KG1 (cell line): ENCODE measurements at regions not wholly inside any gene's neighbourhood (a gene's known extent, or its start where the extent isn't known, plus 50 kb on each side); places are given as distances from the start of the nearest gene placed in this dataset.

Experiments used
- DNase-seq: peaks from one replicate; lab custom pipeline; 2025; lab: John Stamatoyannopoulos, UW

- no peak for DNase-seq
These were observed 79.3 kb downstream of the PCTP start for GRCh38 chr17:55829995-55830612.

- no peak for DNase-seq
These were observed 80.0 kb downstream of the PCTP start for GRCh38 chr17:55830699-55831471.

DNA sequence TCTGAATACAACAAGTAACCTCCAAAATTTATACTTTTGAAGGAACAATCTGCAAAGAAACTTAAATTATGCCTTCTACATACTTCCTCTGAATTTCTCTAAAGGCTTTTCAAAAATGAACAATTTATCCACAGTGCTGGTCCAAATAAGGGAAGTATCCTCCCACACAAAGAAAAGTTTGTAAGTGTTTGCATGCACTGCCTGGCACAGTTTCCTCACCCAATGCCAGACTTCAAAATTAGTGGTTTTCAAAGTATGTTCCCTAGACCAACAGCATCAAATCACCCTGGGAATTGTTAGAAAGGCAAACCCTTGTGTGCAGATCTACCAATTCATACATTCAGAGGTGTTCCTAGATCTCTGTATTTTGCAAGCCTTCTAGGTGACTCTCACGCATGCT lies 82.5 kb downstream of the PCTP start:
- DNase-seq, result no peak

DNA sequence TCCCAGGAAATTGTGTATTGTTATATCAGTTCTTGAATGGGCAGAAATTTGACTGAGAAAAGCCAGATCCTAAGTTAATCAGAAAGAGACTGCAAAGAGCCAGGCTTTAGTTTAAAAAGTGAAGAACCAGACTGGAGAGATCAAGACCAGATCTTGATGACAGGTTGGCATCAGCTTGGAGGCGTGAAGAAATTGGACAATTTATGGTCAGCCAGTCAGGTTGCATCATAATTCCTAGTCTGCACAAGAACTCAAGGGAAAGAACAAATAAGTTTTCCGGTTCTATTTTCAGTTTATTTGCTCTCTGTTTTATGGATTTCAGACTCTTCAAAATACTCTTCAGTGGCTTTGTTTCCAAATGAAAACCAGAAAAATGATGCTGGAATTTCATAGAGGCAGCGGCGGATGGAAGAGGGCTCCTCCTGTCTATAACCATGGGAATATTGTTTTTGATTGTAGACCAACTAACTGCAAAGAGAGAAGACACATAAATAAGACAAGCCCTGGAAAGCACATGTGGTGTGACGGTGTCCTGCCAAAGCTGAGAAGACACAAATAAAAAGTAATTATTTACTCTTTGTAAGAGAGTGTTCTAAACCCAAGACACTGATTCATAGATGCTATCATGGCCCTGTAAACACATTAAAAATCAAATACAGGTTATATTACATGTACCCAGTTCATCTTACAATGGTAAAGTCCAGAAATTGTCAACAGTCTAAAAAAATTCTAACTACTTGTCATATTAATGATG lies 91.7 kb downstream of the PCTP start:
- no peak for DNase-seq

- DNase-seq, result no peak
These were observed 92.9 kb downstream of the PCTP start for GRCh38 chr17:55843785-55844184.

GRCh38 chr17:55845385-55845784 lies 94.5 kb downstream of the PCTP start:
- DNase-seq, result no peak

DNA sequence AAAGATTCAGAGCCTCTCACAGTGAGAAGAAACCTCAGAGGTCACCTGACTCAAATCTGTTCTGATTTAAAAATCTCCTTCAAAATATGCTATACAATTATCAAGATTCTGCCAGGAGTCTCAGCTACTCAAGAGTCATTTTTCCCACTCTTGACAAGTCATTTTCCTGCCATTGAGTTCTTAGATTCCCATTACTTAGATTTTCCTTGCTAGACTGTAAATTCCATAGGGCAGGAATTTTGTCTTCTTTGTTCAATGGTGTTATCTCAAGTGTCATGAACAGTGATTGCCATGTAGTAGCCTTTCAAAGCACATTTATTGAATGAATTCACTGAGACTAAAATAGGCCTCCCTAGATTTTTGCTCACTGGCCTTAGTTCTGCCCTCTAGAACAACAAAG lies 95.9 kb downstream of the PCTP start:
- no peak for DNase-seq

- no peak for DNase-seq
These were observed 101.9 kb downstream of the PCTP start for GRCh38 chr17:55852734-55853133.

GRCh38 chr17:55859301-55859795 lies 108.5 kb downstream of the PCTP start:
- DNase-seq, result no peak

DNA sequence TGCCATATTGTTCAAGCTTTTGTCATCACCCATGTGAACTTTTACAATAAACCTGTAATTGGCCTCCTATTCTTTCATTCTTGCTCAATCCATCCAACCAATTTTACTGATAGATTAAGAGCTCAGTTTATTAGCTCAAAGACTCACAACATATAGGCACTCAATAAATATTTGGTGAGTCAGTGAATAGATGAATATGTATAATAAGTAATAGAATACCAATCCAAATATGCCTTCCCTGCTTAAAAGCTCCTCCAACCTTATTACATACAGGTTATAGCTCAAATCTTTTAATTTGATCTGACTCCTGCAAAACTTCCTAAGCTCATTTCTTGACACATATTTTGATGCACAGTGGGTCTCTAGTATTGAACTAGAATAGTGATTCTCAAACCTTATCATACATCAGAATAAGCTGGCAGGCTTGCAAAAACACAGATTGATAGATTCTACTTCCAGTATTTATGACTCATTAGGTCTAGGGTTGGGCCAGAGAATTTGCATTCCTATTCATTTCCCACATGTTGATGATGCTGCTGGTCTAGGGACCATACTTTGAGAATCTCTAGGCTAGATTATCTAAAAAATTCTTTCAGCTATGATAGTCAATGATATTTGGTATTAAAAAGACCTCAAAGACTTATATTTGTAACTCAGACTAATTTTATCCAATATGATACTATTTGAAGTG lies 114.4 kb downstream of the PCTP start:
- DNase-seq, result no peak

GRCh38 chr17:55870044-55870443 lies 119.2 kb downstream of the PCTP start:
- no peak for DNase-seq

DNA sequence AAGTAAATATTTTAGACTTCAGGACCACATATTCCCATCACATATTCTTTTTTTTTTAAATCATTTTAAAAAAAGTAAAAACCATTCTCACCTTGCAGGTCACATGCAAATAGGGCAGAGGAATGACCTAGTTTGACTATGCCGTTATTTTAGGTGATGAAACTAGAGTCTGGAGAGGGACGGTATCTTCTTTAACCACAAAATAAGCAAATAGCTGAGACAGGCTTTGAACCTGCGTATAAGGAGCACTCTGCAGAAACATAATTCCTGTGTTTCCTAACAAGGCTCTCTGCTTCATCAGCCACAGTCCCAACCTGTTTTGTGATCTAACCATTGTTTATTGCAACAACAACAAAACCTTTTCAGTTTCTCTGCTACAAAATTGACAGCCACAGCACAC lies 121.5 kb downstream of the PCTP start:
- no peak for DNase-seq

GRCh38 chr17:55873017-55873758 lies 122.3 kb downstream of the PCTP start:
- DNase-seq, result no peak

GRCh38 chr17:55883149-55883548 lies 132.3 kb downstream of the PCTP start:
- DNase-seq, result no peak

- DNase-seq, result no peak
These were observed 136.7 kb downstream of the PCTP start for GRCh38 chr17:55887531-55887930.

GRCh38 chr17:55889271-55889670 lies 138.4 kb downstream of the PCTP start:
- DNase-seq, result no peak

- DNase-seq, result no peak
These were observed 144.4 kb downstream of the PCTP start for GRCh38 chr17:55895112-55895759.

- DNase-seq, result no peak
These were observed 146.4 kb downstream of the PCTP start for GRCh38 chr17:55897301-55897700.

DNA sequence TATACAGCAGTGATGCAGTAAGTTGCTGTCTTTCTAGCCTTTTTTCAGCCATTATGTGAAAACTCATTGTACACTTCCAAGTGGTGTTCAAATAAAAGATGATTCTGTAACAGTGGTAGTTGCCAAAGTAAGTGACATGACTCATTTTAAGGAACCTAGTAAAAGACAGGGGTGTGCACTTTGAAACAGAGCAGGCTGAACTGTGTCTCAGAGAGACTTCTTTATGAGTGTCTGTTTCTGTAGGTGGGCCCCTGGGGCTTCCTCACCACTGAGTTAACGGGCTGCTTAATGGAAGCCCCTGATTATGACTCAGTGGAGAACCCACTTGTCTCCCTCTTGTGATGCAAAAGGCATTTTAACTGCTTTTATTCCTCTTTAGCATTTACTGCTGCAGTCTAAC lies 147.3 kb downstream of the PCTP start:
- DNase-seq, result no peak

- no peak for DNase-seq
These were observed 149.3 kb downstream of the PCTP start for GRCh38 chr17:55900188-55900587.

DNA sequence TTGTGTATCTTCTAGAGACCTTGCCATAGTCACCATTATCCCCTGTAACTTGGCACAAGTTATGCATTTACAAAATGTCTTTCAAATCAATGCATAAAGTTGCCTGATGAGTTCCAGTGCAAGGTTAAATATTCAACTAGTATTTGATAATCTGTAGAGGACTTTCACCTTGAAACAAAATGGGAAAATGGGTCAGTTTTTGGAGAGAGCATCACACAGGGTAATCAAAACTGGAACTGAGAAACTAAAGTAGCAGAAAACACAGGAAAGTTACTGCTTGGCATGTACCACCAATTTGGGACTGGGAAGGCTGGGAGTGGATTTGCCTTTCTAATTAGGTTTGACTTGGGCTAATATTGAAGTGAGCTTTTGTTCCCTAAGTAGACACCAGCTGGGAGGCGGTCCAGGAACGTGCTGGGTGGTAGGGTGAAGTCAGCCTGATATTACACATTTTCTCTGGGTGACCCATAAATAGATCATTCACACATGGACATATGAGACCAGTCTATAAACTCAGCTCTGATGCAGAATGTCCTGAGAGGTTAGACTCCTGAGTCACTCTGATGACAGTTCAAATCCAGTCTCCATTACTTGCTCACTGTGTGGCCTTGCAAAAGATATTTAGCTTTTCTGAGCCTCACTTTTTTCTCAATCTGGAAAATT lies 152.3 kb downstream of the PCTP start:
- DNase-seq, result no peak
